IMR-90 (cell line): ENCODE measurements at regions not wholly inside any gene's neighbourhood (a gene's known extent, or its start where the extent isn't known, plus 50 kb on each side); places are given as distances from the start of the nearest gene placed in this dataset.

Source experiments
- ATAC-seq: fragments of 200-7000 bp; cut with Tn5 transposase; 2 replicates; pipeline ENCODE4 v1.9.1; 2020; ENCODE audit warnings: low read depth, mild to moderate bottlenecking, moderate library complexity
- BruUV-seq: library from RNA; stranded (reverse); fragments of 400-500 nt; replicated peaks from 2 replicates; lab custom pipeline; 2021; lab: Mats Ljungman, UMichigan
- CTCF ChIA-PET: fragments of 300-600 bp; formaldehyde crosslinking; extraction: SDS; loops from one replicate; lab custom pipeline; 2021; ENCODE audit warnings: antibody characterized with exemption; lab: Yijun Ruan, JAX
- POLR2A ChIA-PET: fragments of 300-600 bp; sonication (Branson Sonifier 250); formaldehyde crosslinking; loops from one replicate; lab custom pipeline; 2022; ENCODE audit warnings: antibody characterized with exemption; ENCODE audit not compliant: unreplicated experiment; lab: Charles Lee
- DNase-seq: peaks from one replicate; pipeline ENCODE4 v3.0.0; 2013
- H2AFZ ChIP-seq: replicated peaks from 2 replicates; pipeline ENCODE3; 2013; ENCODE audit warnings: low read length, mild to moderate bottlenecking; ENCODE audit not compliant: poor library complexity
- H2AK5ac ChIP-seq: 2 replicates; pipeline ENCODE4 v1.6.1; 2013; ENCODE audit warnings: low read depth, low read length, inconsistent platforms
- H2AK9ac ChIP-seq: replicated peaks from 2 replicates; pipeline ENCODE3; 2013; ENCODE audit warnings: mild to moderate bottlenecking, low read depth, low read length, moderate library complexity; ENCODE audit not compliant: poor library complexity
- H2BK120ac ChIP-seq: 2 replicates; pipeline ENCODE4 v1.6.1; 2013; ENCODE audit warnings: low read depth, low read length, inconsistent platforms
- H2BK15ac ChIP-seq: 3 replicates; pipeline ENCODE4 v1.6.1; 2013; ENCODE audit warnings: low read depth, low read length, inconsistent platforms
- H2BK20ac ChIP-seq: 2 replicates; pipeline ENCODE4 v1.6.1; 2013; ENCODE audit warnings: low read depth, mild to moderate bottlenecking, inconsistent platforms, low read length, moderate library complexity
- H2BK5ac ChIP-seq: 2 replicates; pipeline ENCODE4 v1.6.1; 2013; ENCODE audit warnings: mild to moderate bottlenecking, low read depth, low read length, inconsistent platforms; ENCODE audit not compliant: poor library complexity, severe bottlenecking
- H3K14ac ChIP-seq: replicated peaks from 2 replicates; pipeline ENCODE4 v1.6.1; 2013; ENCODE audit warnings: low read depth, low read length, inconsistent platforms
- H3K18ac ChIP-seq: 2 replicates; pipeline ENCODE4 v1.6.1; 2013; ENCODE audit warnings: low read depth, low read length, control low read depth
- H3K23ac ChIP-seq: 2 replicates; pipeline ENCODE4 v1.6.1; 2013; ENCODE audit warnings: low read depth, low read length, inconsistent platforms
- H3K27ac ChIP-seq: 2 replicates; pipeline ENCODE4 v1.5.1; 2013; ENCODE audit warnings: mild to moderate bottlenecking, control low read depth, low read length; ENCODE audit not compliant: insufficient read depth
- H3K27me3 ChIP-seq: 2 replicates; pipeline ENCODE4 v1.6.1; 2013; ENCODE audit warnings: low read length; ENCODE audit not compliant: control insufficient read depth, insufficient read depth
- H3K36me3 ChIP-seq: 2 replicates; pipeline ENCODE4 v1.6.1; 2013; ENCODE audit warnings: low read length, mixed read lengths; ENCODE audit not compliant: control insufficient read depth, insufficient read depth
- H3K4ac ChIP-seq: 2 replicates; pipeline ENCODE4 v1.6.1; 2013; ENCODE audit warnings: low read depth, low read length, inconsistent platforms
- H3K4me1 ChIP-seq: 2 replicates; pipeline ENCODE4 v1.6.1; 2013; ENCODE audit warnings: low read length, mixed read lengths; ENCODE audit not compliant: control insufficient read depth, insufficient read depth
- H3K4me2 ChIP-seq: 2 replicates; pipeline ENCODE4 v1.6.1; 2013; ENCODE audit warnings: low read depth, mild to moderate bottlenecking, control low read depth, low read length, moderate library complexity
- H3K4me3 ChIP-seq: 2 replicates; pipeline ENCODE4 v1.5.1; 2013; ENCODE audit warnings: low read depth, mild to moderate bottlenecking, control low read depth, low read length, moderate library complexity; ENCODE audit not compliant: insufficient read depth
- H3K56ac ChIP-seq: 2 replicates; pipeline ENCODE4 v1.6.1; 2013; ENCODE audit warnings: low read length, inconsistent platforms; ENCODE audit not compliant: insufficient read depth; ENCODE audit errors: extremely low read depth
- H3K79me1 ChIP-seq, 2 experiments: 2 replicates each; pipeline ENCODE4 v1.6.1; 2013; ENCODE audit warnings: low read length in 2 of 2, inconsistent platforms in 1 of 2, low read depth in 1 of 2
- H3K9ac ChIP-seq: 2 replicates; pipeline ENCODE4 v1.6.1; 2013; ENCODE audit warnings: low read depth, low read length, control low read depth
- H3K9me1 ChIP-seq: 2 replicates; pipeline ENCODE4 v1.6.1; 2013; ENCODE audit warnings: low read length, inconsistent platforms; ENCODE audit not compliant: insufficient read depth
- H3K9me3 ChIP-seq: 2 replicates; pipeline ENCODE4 v1.6.1; 2013; ENCODE audit warnings: low read length; ENCODE audit not compliant: control insufficient read depth, insufficient read depth
- H4K20me1 ChIP-seq: 2 replicates; pipeline ENCODE4 v1.6.1; 2013; ENCODE audit warnings: low read length, inconsistent platforms; ENCODE audit not compliant: insufficient read depth
- H4K5ac ChIP-seq: 2 replicates; pipeline ENCODE4 v1.6.1; 2013; ENCODE audit warnings: mild to moderate bottlenecking, low read depth, low read length, control low read depth
- H4K8ac ChIP-seq, 2 experiments: 2 replicates each; pipeline ENCODE4 v1.6.1; 2013; ENCODE audit warnings: low read depth in 2 of 2, low read length in 2 of 2, control low read depth in 1 of 2, inconsistent platforms in 1 of 2
- H4K91ac ChIP-seq: 2 replicates; pipeline ENCODE4 v1.6.1; 2013; ENCODE audit warnings: low read depth, low read length, inconsistent platforms; ENCODE audit not compliant: insufficient read depth
- BHLHE40 ChIP-seq: fragments of 150-350 bp; IDR thresholded peaks from 2 replicates; pipeline ENCODE4 v1.6.1; 2016; ENCODE audit warnings: mild to moderate bottlenecking, low read depth, low read length
- CEBPB ChIP-seq: IDR thresholded peaks from 2 replicates; pipeline ENCODE4 v1.6.1; 2012; ENCODE audit warnings: low read depth, low read length, improper control_type of control experiment
- CHD1 ChIP-seq: IDR thresholded peaks from 2 replicates; pipeline ENCODE4 v1.6.1; 2012; ENCODE audit warnings: low read depth, low read length, improper control_type of control experiment
- CTCF ChIP-seq: conservative IDR thresholded peaks from 2 replicates; pipeline ENCODE4 v1.5.1; 2012; ENCODE audit warnings: mild to moderate bottlenecking, low read depth, low read length, improper control_type of control experiment
- ELK1 ChIP-seq: fragments of 150-350 bp; IDR thresholded peaks from 2 replicates; pipeline ENCODE4 v1.6.1; 2016; ENCODE audit warnings: low read depth, mild to moderate bottlenecking, low read length, moderate library complexity, borderline replicate concordance
- FOS ChIP-seq: fragments of 150-350 bp; IDR thresholded peaks from 2 replicates; pipeline ENCODE4 v1.6.1; 2016; ENCODE audit warnings: low read depth, low read length
- MAFK ChIP-seq: IDR thresholded peaks from 2 replicates; pipeline ENCODE4 v1.6.1; 2012; ENCODE audit warnings: low read depth, low read length, improper control_type of control experiment
- MAZ ChIP-seq: IDR thresholded peaks from 2 replicates; pipeline ENCODE4 v1.6.1; 2012; ENCODE audit warnings: low read depth, mild to moderate bottlenecking, low read length, improper control_type of control experiment, moderate library complexity, borderline replicate concordance
- MXI1 ChIP-seq: IDR thresholded peaks from 2 replicates; pipeline ENCODE4 v1.6.1; 2012; ENCODE audit warnings: low read depth, mild to moderate bottlenecking, low read length, moderate library complexity, borderline replicate concordance
- NFE2L2 ChIP-seq: fragments of 150-350 bp; IDR thresholded peaks from 2 replicates; pipeline ENCODE4 v1.6.1; 2016; ENCODE audit warnings: low read depth, mild to moderate bottlenecking, low read length
- RCOR1 ChIP-seq: IDR thresholded peaks from 2 replicates; pipeline ENCODE4 v1.6.1; 2012; ENCODE audit warnings: mild to moderate bottlenecking, low read length, improper control_type of control experiment; ENCODE audit not compliant: insufficient replicate concordance
- SMC3 ChIP-seq: fragments of 150-350 bp; IDR thresholded peaks from 2 replicates; pipeline ENCODE4 v1.6.1; 2016; ENCODE audit warnings: low read depth, mild to moderate bottlenecking, antibody characterized with exemption, low read length, moderate library complexity
- WGBS, 2 experiments: methylation state at CpG; one replicate each; pipeline versions ENCODE4 v1.1.5 to v1.1.7; 2013; ENCODE audit warnings: missing lambda C conversion rate in 2 of 2; ENCODE audit not compliant: insufficient read length in 1 of 2; ENCODE audit errors: extremely low coverage in 2 of 2; 5-methylcytosine and 5-hydroxymethylcytosine counted together
- dilution Hi-C: fragments of 300-500 bp; cut with HindIII; formaldehyde crosslinking; loops from one replicate; pipeline ENCODE4 v1.14.3; 2018; ENCODE audit warnings: low sequenced_read_pairs; ENCODE audit not compliant: unreplicated experiment
- in situ Hi-C: fragments of 300-500 bp; cut with MboI; formaldehyde crosslinking; loops from 3 replicates; pipeline ENCODE4 v1.14.3; 2019; ENCODE audit warnings: low sequenced_read_pairs, inconsistent platforms, mixed read lengths
- intact Hi-C: fragments of 100-400 bp; cut with micrococcal nuclease; formaldehyde crosslinking; loops from 2 replicates; pipeline ENCODE4 v1.10.0; 2022
- TF ChIP-seq, protein P1 (sequence below): fragments of 150-350 bp; IDR thresholded peaks from 2 replicates; pipeline ENCODE4 v1.6.1; 2017; ENCODE audit warnings: mild to moderate bottlenecking, antibody characterized with exemption, low read length, low read depth

- Histone ChIP-seq H3K9ac (no peak overlapping the region), H2AFZ (no peak overlapping the region), H3K4me2 (no peak overlapping the region), H3K79me1 (no peaks in the 10 kb centered on the region), H3K4me3 (no peak overlapping the region), H4K91ac (no peak overlapping the region), H4K5ac (no peak overlapping the region), H3K4me1 (peaks cover 1% of the 10 kb centered on the region; the same call in 1 of the 2 replicates), H3K14ac (no peak overlapping the region), H3K9me3 (peaks cover 3% of the 10 kb centered on the region), H2BK120ac (no peak overlapping the region), H4K8ac (no peak overlapping the region), H3K27ac (no peak overlapping the region), H3K18ac (no peak overlapping the region), H3K27me3 (0 out of 2 replicates have a peak, but pooled peaks cover 2% of the 10 kb centered on the region), H3K56ac (no peak overlapping the region), H2AK9ac (no peak overlapping the region), H2BK20ac (no peak overlapping the region), H4K20me1 (no peaks in the 10 kb centered on the region), H2BK15ac (no peak overlapping the region), H2BK5ac (no peak overlapping the region), H2AK5ac (no peak overlapping the region), H3K23ac (no peak overlapping the region), H3K4ac (no peak overlapping the region), H3K9me1 (no peaks in the 10 kb centered on the region), H3K36me3 (no peaks in the 10 kb centered on the region)
- no peak for DNase-seq
- POLR2A ChIA-PET: no interaction called here
- WGBS, 2 experiments: no CpG with 5 or more reads among the region's 2 CpGs
- CTCF ChIA-PET: no interaction called here
- no peak for ATAC-seq
- dilution Hi-C loops: no loop called here
- TF ChIP-seq FOS: no peak
- no peak for TF ChIP-seq NFE2L2
- TF ChIP-seq MAFK: no peak
- TF ChIP-seq ELK1: no peak
- TF ChIP-seq CTCF: no peak
- no peak for TF ChIP-seq SMC3
- TF ChIP-seq CEBPB: no peak
- no peak for TF ChIP-seq BHLHE40
- TF ChIP-seq, protein P1, sequence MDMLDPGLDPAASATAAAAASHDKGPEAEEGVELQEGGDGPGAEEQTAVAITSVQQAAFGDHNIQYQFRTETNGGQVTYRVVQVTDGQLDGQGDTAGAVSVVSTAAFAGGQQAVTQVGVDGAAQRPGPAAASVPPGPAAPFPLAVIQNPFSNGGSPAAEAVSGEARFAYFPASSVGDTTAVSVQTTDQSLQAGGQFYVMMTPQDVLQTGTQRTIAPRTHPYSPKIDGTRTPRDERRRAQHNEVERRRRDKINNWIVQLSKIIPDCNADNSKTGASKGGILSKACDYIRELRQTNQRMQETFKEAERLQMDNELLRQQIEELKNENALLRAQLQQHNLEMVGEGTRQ: no peak
- no peak for TF ChIP-seq MAZ
- no peak for TF ChIP-seq RCOR1
- TF ChIP-seq MXI1: no peak
- no peak for TF ChIP-seq CHD1
- BruUV-seq: no TSS peak
- intact Hi-C loops: no loop called here
- in situ Hi-C loops: no loop called here
Observed at GRCh38 chr1:218570456-218570855, 225.3 kb downstream of the TGFB2 start.
